H9 (cell line): ENCODE measurements at regions not wholly inside any gene's neighbourhood (a gene's known extent, or its start where the extent isn't known, plus 50 kb on each side); places are given as distances from the start of the nearest gene placed in this dataset.

Source experiments
- DNase-seq: peaks from one replicate; pipeline ENCODE4 v3.0.0-alpha.2; 2017
- H2AFZ ChIP-seq: one replicate; pipeline ENCODE4 v1.6.1; 2013; ENCODE audit warnings: mild to moderate bottlenecking, low read length, control low read depth, moderate library complexity
- H2AK5ac ChIP-seq: 2 replicates; pipeline ENCODE4 v1.6.1; 2013; ENCODE audit warnings: low read length, control low read depth, mixed read lengths; ENCODE audit not compliant: insufficient read length
- H2BK120ac ChIP-seq: one replicate; pipeline ENCODE4 v1.6.1; 2013; ENCODE audit warnings: low read depth, mild to moderate bottlenecking, low read length, control low read depth, inconsistent platforms; ENCODE audit not compliant: poor library complexity, severe bottlenecking
- H2BK12ac ChIP-seq: 2 replicates; pipeline ENCODE4 v1.6.1; 2013; ENCODE audit warnings: low read length, control low read depth, mixed read lengths, low read depth; ENCODE audit not compliant: insufficient read length
- H2BK15ac ChIP-seq: 2 replicates; pipeline ENCODE4 v1.6.1; 2013; ENCODE audit warnings: low read depth, low read length, control low read depth
- H2BK20ac ChIP-seq: one replicate; pipeline ENCODE4 v1.6.1; 2013; ENCODE audit warnings: low read depth, mild to moderate bottlenecking, low read length, control low read depth, inconsistent platforms; ENCODE audit not compliant: poor library complexity, severe bottlenecking
- H2BK5ac ChIP-seq: 2 replicates; pipeline ENCODE4 v1.6.1; 2013; ENCODE audit warnings: low read length, control low read depth, mixed read lengths; ENCODE audit not compliant: insufficient read length
- H3K14ac ChIP-seq: 2 replicates; pipeline ENCODE4 v1.6.1; 2013; ENCODE audit warnings: low read length, control low read depth; ENCODE audit not compliant: insufficient read depth
- H3K18ac ChIP-seq: 2 replicates; pipeline ENCODE4 v1.6.1; 2013; ENCODE audit warnings: low read depth, mild to moderate bottlenecking, mixed read lengths, low read length, control low read depth; ENCODE audit not compliant: insufficient read length
- H3K23ac ChIP-seq: 2 replicates; pipeline ENCODE4 v1.6.1; 2013; ENCODE audit warnings: low read length, control low read depth, mixed read lengths, low read depth; ENCODE audit not compliant: insufficient read length
- H3K23me2 ChIP-seq: 2 replicates; pipeline ENCODE4 v1.6.1; 2013; ENCODE audit warnings: low read depth, mild to moderate bottlenecking, mixed read lengths, low read length, control low read depth; ENCODE audit not compliant: insufficient read length, poor library complexity, severe bottlenecking
- H3K27ac ChIP-seq: 2 replicates; pipeline ENCODE4 v1.5.1; 2013; ENCODE audit warnings: low read length, control low read depth, mixed read lengths, low read depth; ENCODE audit not compliant: insufficient read length
- H3K27me3 ChIP-seq: 2 replicates; pipeline ENCODE4 v1.6.1; 2013; ENCODE audit warnings: low read length, control low read depth, inconsistent platforms; ENCODE audit not compliant: insufficient read depth
- H3K4ac ChIP-seq: 2 replicates; pipeline ENCODE4 v1.6.1; 2013; ENCODE audit warnings: low read depth, mild to moderate bottlenecking, control low read depth, inconsistent platforms, low read length, moderate library complexity
- H3K4me1 ChIP-seq: 2 replicates; pipeline ENCODE4 v1.6.1; 2013; ENCODE audit warnings: low read length, control low read depth, inconsistent platforms; ENCODE audit not compliant: insufficient read depth
- H3K4me2 ChIP-seq: 2 replicates; pipeline ENCODE4 v1.6.1; 2013; ENCODE audit warnings: low read length, control low read depth, mixed read lengths; ENCODE audit not compliant: insufficient read length, insufficient read depth
- H3K56ac ChIP-seq: 2 replicates; pipeline ENCODE4 v1.6.1; 2013; ENCODE audit warnings: low read depth, mild to moderate bottlenecking, mixed read lengths, low read length, control low read depth; ENCODE audit not compliant: insufficient read length
- H3K79me1 ChIP-seq: 2 replicates; pipeline ENCODE4 v1.6.1; 2013; ENCODE audit warnings: low read depth, mild to moderate bottlenecking, moderate library complexity, low read length, control low read depth, inconsistent platforms; ENCODE audit not compliant: insufficient read depth, poor library complexity, severe bottlenecking
- H3K79me2 ChIP-seq: 2 replicates; pipeline ENCODE4 v1.6.1; 2013; ENCODE audit warnings: low read length, control low read depth, inconsistent platforms; ENCODE audit not compliant: insufficient read depth
- H3K9ac ChIP-seq: 2 replicates; pipeline ENCODE4 v1.6.1; 2013; ENCODE audit warnings: low read length, control low read depth, mixed read lengths; ENCODE audit not compliant: insufficient read length; ENCODE audit errors: extremely low read depth
- H3K9me3 ChIP-seq: one replicate; pipeline ENCODE4 v1.6.1; 2013; ENCODE audit warnings: low read depth, low read length, inconsistent platforms; ENCODE audit not compliant: control insufficient read depth
- H3T11ph ChIP-seq: one replicate; pipeline ENCODE4 v1.6.1; 2013; ENCODE audit warnings: mild to moderate bottlenecking, low read length, control low read depth, inconsistent platforms
- H4K20me1 ChIP-seq: one replicate; pipeline ENCODE4 v1.6.1; 2013; ENCODE audit not compliant: control insufficient read depth, insufficient read length, insufficient read depth
- H4K5ac ChIP-seq: 2 replicates; pipeline ENCODE4 v1.6.1; 2013; ENCODE audit warnings: low read depth, mild to moderate bottlenecking, mixed read lengths, low read length, control low read depth; ENCODE audit not compliant: insufficient read length
- H4K8ac ChIP-seq: replicated peaks from 2 replicates; pipeline ENCODE4 v1.6.1; 2013; ENCODE audit warnings: low read length, control low read depth, mixed read lengths, low read depth; ENCODE audit not compliant: insufficient read length
- H4K91ac ChIP-seq: 2 replicates; pipeline ENCODE4 v1.6.1; 2013; ENCODE audit warnings: low read depth, mild to moderate bottlenecking, moderate library complexity, mixed read lengths, low read length, control low read depth; ENCODE audit not compliant: insufficient read length
- H3K27ac Mint-ChIP-seq, 3 experiments: 2 replicates in 2 of 3; 3 replicates in 1 of 3; pipeline ENCODE4 v1.8.0; 2020 to 2021; ENCODE audit warnings: mixed read lengths in 3 of 3, mild to moderate bottlenecking in 1 of 3, moderate library complexity in 1 of 3
- H3K27me3 Mint-ChIP-seq: 2 replicates; pipeline ENCODE4 v1.8.0; 2021; ENCODE audit warnings: low read depth, mild to moderate bottlenecking, moderate library complexity, mixed read lengths
- H3K36me3 Mint-ChIP-seq, 3 experiments: 2 replicates in 2 of 3; 3 replicates in 1 of 3; pipeline ENCODE4 v1.8.0; 2020 to 2021; ENCODE audit warnings: low read depth in 3 of 3, mixed read lengths in 3 of 3; ENCODE audit not compliant: insufficient read depth in 1 of 3
- H3K4me1 Mint-ChIP-seq, 2 experiments: 2 replicates each; pipeline ENCODE4 v1.8.0; 2020; ENCODE audit warnings: mixed read lengths in 2 of 2
- H3K4me3 Mint-ChIP-seq, 2 experiments: 2 replicates in 1 of 2; 3 replicates in 1 of 2; pipeline ENCODE4 v1.8.0; 2020 to 2021; ENCODE audit warnings: mild to moderate bottlenecking in 2 of 2, mixed read lengths in 2 of 2, moderate library complexity in 1 of 2
- H3K9me3 Mint-ChIP-seq, 2 experiments: 2 replicates in 1 of 2; 3 replicates in 1 of 2; pipeline ENCODE4 v1.8.0; 2020; ENCODE audit warnings: mild to moderate bottlenecking in 2 of 2, mixed read lengths in 2 of 2, moderate library complexity in 1 of 2
- WGBS: extraction: QIAGEN DNeasy Blood & Tissue Kit; methylation state at CpG from one replicate; pipeline ENCODE4 v1.1.7; 2013; ENCODE audit warnings: missing lambda C conversion rate, low lambda C conversion rate, mixed read lengths; ENCODE audit not compliant: insufficient read length; ENCODE audit errors: extremely low coverage; 5-methylcytosine and 5-hydroxymethylcytosine counted together
- TF ChIP-seq, protein P1 (sequence below): fragments of 200-600 bp; sonication (generic); conservative IDR thresholded peaks from 3 replicates; pipeline ENCODE4 v1.8.0; 2021; ENCODE audit warnings: antibody characterized with exemption, mild to moderate bottlenecking

DNA sequence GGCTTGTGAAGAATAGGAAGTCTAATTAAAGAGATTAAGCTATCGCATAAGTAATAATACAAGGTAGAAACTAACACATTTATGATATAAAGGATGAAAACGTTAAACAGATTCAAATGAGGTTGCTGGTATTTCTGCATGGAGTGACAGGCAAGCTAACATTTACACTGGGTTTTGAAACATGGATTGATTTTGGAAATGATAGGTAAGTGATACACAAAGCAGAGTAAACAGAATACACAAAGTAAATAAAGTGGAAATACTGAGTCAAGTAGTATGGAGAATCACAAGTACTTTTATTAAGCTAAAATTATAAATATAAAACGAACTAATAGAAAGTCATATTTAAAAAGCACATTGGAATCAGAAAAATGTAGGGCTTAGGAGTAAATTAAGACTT lies 665.3 kb downstream of the STPG2 start:
- H3K9me3 Mint-ChIP-seq = peaks cover 0 to 3% of the 10 kb centered on the region in 2 experiments; a peak in 3 of 5 replicates
- H3K4me3 Mint-ChIP-seq = no peak overlapping the region
- TF ChIP-seq, protein P1, sequence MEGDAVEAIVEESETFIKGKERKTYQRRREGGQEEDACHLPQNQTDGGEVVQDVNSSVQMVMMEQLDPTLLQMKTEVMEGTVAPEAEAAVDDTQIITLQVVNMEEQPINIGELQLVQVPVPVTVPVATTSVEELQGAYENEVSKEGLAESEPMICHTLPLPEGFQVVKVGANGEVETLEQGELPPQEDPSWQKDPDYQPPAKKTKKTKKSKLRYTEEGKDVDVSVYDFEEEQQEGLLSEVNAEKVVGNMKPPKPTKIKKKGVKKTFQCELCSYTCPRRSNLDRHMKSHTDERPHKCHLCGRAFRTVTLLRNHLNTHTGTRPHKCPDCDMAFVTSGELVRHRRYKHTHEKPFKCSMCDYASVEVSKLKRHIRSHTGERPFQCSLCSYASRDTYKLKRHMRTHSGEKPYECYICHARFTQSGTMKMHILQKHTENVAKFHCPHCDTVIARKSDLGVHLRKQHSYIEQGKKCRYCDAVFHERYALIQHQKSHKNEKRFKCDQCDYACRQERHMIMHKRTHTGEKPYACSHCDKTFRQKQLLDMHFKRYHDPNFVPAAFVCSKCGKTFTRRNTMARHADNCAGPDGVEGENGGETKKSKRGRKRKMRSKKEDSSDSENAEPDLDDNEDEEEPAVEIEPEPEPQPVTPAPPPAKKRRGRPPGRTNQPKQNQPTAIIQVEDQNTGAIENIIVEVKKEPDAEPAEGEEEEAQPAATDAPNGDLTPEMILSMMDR = no peak
- WGBS = no CpG with 5 or more reads among the region's 3 CpGs
- H3K56ac ChIP-seq = no peak overlapping the region
- no peaks in the 10 kb centered on the region for H3K79me2 ChIP-seq
- H3T11ph ChIP-seq = no peak overlapping the region
- H3K23me2 ChIP-seq = no peaks in the 10 kb centered on the region
- H3K4me1 Mint-ChIP-seq = peaks cover 0 to 3% of the 10 kb centered on the region in 2 experiments; a peak in 1 of 4 replicates
- H3K4ac ChIP-seq = no peak overlapping the region
- no peak overlapping the region for H3K18ac ChIP-seq
- no peak overlapping the region for H4K5ac ChIP-seq
- no peak overlapping the region for H2BK5ac ChIP-seq
- H2BK15ac ChIP-seq = no peak overlapping the region
- H3K27me3 Mint-ChIP-seq = no peaks in the 10 kb centered on the region
- no peak overlapping the region for H3K9ac ChIP-seq
- H3K27ac Mint-ChIP-seq = no peak overlapping the region
- no peaks in the 10 kb centered on the region for H3K27me3 ChIP-seq
- H3K23ac ChIP-seq = no peak overlapping the region
- H2AK5ac ChIP-seq = no peak overlapping the region
- H2BK12ac ChIP-seq = no peak overlapping the region
- no peak overlapping the region for H4K91ac ChIP-seq
- H4K8ac ChIP-seq = no peak overlapping the region
- no peaks in the 10 kb centered on the region for H3K4me1 ChIP-seq
- no peak overlapping the region for H3K27ac ChIP-seq
- no peak overlapping the region for H2BK20ac ChIP-seq
- H2BK120ac ChIP-seq = no peak overlapping the region
- no peak overlapping the region for H3K4me2 ChIP-seq
- H3K36me3 Mint-ChIP-seq = peaks cover 0 to 5% (median 2%) of the 10 kb centered on the region in 3 experiments; a peak in 3 of 7 replicates
- no peak overlapping the region for H2AFZ ChIP-seq
- no peak for DNase-seq
- no peaks in the 10 kb centered on the region for H4K20me1 ChIP-seq
- H3K79me1 ChIP-seq = no peaks in the 10 kb centered on the region
- no peak overlapping the region for H3K14ac ChIP-seq
- no peaks in the 10 kb centered on the region for H3K9me3 ChIP-seq
